Retinal pigment epithelial cell (primary cell): ENCODE measurements at regions not wholly inside any gene's neighbourhood (a gene's known extent, or its start where the extent isn't known, plus 50 kb on each side); places are given as distances from the start of the nearest gene placed in this dataset.
"Not testable (repeated sequence)": the region's sequence is repeated elsewhere in the genome, so short reads cannot be mapped to it uniquely, and the experiment has no call there.

Experiments used
- DNase-seq: peaks from one replicate; pipeline ENCODE4 v3.0.0-alpha.2; 2010; ENCODE audit warnings: low read depth
- H3K4me3 ChIP-seq: 2 replicates; pipeline ENCODE4 v1.5.1; 2011; ENCODE audit warnings: mild to moderate bottlenecking, low read length, control low read depth, moderate library complexity
- TF ChIP-seq, protein P1 (sequence below): conservative IDR thresholded peaks from 2 replicates; pipeline ENCODE4 v1.5.1; 2011; ENCODE audit warnings: low read depth, low read length, control low read depth, inconsistent platforms

DNA sequence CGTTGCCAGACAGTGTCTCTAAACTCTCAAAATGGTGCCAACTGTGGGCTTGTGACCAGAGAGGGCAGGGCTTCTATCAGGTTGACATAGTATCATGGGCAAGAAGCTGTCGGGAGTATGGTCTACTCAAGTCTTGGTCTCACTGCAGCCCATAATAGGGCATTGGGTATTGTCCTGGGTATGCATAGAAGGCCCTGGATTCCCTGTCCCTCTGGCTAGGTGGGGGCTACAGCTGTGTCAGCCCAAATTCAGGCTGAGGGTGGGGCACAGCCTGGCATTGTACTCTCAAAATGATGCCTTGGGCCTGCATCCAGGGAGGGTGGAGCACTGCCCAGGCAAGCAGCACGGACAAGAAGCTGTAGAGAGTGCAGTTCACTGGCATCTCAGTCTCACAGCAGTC lies 408.8 kb upstream of the MAN1A1 start:
- H3K4me3 ChIP-seq, result no peak overlapping the region
- TF ChIP-seq, protein P1, sequence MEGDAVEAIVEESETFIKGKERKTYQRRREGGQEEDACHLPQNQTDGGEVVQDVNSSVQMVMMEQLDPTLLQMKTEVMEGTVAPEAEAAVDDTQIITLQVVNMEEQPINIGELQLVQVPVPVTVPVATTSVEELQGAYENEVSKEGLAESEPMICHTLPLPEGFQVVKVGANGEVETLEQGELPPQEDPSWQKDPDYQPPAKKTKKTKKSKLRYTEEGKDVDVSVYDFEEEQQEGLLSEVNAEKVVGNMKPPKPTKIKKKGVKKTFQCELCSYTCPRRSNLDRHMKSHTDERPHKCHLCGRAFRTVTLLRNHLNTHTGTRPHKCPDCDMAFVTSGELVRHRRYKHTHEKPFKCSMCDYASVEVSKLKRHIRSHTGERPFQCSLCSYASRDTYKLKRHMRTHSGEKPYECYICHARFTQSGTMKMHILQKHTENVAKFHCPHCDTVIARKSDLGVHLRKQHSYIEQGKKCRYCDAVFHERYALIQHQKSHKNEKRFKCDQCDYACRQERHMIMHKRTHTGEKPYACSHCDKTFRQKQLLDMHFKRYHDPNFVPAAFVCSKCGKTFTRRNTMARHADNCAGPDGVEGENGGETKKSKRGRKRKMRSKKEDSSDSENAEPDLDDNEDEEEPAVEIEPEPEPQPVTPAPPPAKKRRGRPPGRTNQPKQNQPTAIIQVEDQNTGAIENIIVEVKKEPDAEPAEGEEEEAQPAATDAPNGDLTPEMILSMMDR, result no peak
- no peak for DNase-seq

DNA sequence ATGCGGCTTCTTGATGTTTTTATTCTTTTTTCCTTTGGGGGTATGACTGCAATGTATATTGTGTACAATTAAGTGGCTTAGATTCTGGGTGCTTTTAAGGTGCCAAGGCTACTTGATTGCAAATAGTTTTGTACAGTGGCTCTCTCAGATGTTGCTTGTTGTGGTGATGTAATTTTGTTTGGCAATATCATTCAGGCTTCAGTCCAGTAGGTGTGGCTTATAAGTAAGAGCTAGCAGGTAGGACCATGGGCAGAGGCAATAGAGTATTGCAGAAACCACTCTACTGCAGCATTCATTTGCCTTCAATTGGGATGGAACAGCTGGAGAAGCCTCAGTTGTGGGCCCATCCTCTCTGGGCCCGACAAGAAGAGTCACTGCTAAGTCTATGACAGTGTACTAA lies 407.9 kb upstream of the MAN1A1 start:
- no peak for DNase-seq
- H3K4me3 ChIP-seq, result no peak overlapping the region
- TF ChIP-seq, protein P1, result no peak

DNA sequence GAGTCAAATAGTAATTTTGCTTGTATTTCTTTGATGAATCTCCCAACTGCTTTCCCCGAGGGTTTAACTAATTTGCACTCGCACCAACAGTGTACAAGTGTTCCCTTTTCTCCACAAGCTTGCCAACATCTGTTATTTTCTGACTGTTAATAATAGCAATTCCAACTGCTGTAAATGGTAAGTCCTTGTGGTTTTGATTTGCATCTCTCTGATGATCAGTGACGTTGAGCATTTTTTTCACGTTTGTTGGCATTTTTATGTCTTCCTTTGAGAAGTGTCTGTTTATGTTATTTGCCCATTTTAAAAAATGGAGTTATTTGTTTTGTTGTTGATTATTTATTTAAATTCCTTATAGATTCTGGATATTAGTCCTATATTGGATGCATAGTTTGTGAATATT lies 399.8 kb upstream of the MAN1A1 start:
- no peak for DNase-seq
- TF ChIP-seq, protein P1, result no peak
- H3K4me3 ChIP-seq, result no peak overlapping the region

DNA sequence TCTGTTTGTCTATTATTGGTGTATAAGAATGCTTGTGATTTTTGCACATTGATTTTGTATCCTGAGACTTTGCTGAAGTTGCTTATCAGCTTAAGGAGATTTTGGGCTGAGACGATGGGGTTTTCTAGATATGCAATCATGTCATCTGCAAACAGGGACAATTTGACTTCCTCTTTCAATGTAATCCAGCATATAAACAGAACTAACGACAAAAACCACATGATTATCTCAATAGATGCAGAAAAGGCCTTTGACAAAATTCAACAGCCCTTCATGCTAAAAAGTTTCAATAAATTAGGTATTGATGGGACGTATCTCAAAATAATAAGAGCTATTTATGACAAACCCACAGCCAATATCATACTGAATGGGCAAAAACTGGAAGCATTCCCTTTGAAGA lies 399.0 kb upstream of the MAN1A1 start:
- not testable (repeated sequence) for DNase-seq, H3K4me3 ChIP-seq

DNA sequence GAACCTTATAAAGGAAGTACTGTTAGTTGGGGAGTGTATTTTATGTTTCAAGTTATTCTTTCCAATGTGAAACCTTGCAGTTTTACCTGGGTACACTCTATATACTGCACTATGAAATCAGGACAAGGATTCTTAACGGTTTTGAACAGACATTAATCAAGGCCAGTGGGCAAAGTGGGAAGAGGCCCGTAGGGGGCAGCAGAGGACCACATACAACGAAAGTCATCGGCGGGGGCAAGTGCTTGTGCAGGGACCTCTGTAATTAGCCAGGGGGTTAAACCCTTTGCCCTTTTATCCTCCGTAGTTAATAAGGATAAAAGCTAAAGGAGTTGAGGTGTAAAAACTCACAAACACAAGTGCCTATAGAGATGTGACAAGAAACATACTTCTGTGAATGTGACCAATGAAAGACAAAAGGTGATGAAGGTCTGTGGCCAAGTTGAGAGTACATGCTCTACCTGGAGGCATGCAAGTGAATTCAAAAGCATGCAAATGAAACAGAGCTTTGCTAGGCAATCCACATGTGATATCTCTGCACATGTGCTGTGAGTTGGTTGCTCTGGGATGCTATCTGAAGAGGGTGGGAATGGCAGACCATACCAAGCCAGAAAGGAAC lies 392.7 kb upstream of the MAN1A1 start:
- TF ChIP-seq, protein P1, result peak; percentile 91
- DNase-seq, result peak; percentile 16
- H3K4me3 ChIP-seq, result no peak overlapping the region

DNA sequence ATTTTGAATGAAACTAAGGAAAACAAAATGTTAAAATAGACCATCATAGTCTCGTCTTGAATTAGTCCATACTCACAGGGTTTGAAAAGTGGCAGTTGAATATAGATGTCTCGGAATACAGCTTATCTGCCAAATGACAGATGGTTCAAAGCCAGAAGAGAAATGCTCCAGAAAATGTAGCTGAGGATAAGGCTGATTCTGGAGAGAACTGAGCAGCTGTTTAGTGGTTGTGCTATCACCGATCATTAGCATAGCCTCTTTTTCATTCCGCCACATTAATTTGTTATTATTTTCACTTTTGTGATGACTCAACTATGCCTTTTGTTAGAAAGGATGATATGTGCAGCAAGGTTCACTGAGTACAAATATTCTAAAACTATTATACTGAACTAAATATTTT lies 390.2 kb upstream of the MAN1A1 start:
- H3K4me3 ChIP-seq, result no peak overlapping the region
- TF ChIP-seq, protein P1, result no peak
- no peak for DNase-seq

DNA sequence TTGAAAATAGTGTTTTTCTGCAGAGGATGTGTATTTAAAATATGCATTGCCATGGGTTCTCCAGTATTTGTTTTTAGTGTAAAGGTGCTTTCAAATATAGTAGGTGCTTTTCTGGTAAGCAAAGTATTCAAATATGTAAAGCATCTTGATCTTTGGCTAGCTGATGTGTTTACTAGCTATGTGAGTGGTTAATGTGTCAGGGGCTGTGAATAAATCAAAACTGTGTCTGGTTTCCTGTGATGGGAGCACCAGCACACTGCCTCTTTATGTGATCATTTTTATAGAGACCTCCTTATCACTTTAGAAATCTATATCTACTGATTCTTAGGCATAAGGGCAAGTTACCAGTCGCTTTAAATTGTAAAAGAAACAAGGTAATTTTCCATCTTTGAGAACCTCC lies 388.9 kb upstream of the MAN1A1 start:
- TF ChIP-seq, protein P1, result no peak
- DNase-seq, result no peak
- H3K4me3 ChIP-seq, result no peak overlapping the region
